ENCODE measurements at regions not wholly inside any gene's neighbourhood (a gene's known extent, or its start where the extent isn't known, plus 50 kb on each side); places are given as distances from the start of the nearest gene placed in this dataset.

DNA sequence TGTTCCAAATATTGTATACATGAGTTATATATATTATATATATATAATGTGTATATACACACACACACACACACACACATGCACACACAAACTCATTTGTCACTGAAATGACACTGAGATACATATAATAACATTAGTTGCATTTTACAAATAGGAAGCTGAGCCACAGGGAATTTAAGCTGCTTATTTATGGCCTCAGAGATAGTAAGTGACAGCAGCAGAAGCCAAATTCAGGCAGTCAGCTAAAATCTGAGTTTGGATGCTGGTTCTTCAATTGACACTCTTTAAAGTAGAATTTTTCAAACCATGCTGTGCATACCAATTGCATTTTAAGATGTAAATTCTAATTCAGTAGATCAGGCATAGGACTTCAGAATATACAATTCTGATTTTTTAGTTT is 163.3 kb upstream of the CTSO start:
- H3K18ac ChIP-seq (ENCODE audit: low read depth, low read length) = no peak overlapping the region

More for the DNA sequence above, 163.3 kb upstream of the CTSO start:
- no peak overlapping the region for H3K4me2 ChIP-seq (ENCODE audit: low read depth, low read length)
- H3K4ac ChIP-seq (ENCODE audit: low read depth, low read length) = no peak overlapping the region
- H4K8ac ChIP-seq (ENCODE audit: low read depth in 2 of 2, low read length in 2 of 2) = no peak overlapping the region
- ChIA-PET POLR2A (ENCODE audit: unreplicated experiment) (no interaction called here), CTCF (interaction anchor here (0.6 kb wide), 1 partner anchor 191 kb away, joined by 3 read pairs; no protein-coding TSS in a partner anchor)
- H3K14ac ChIP-seq (replicated peaks; ENCODE audit: low read depth, low read length) = no peak overlapping the region
- dilution Hi-C loops (cut with HindIII; ENCODE audit: low sequenced_read_pairs, unreplicated experiment) = no loop called here
- H4K91ac ChIP-seq (ENCODE audit: insufficient read depth, low read depth, low read length) = no peak overlapping the region
- no peak overlapping the region for H2BK120ac ChIP-seq (ENCODE audit: low read depth, low read length)
- H3K4me1 ChIP-seq (ENCODE audit: control insufficient read depth, insufficient read depth, low read length) = peaks cover 5% of the 10 kb centered on the region; the same call in 1 of the 2 replicates
- H2BK5ac ChIP-seq (ENCODE audit: low read depth, low read length, poor library complexity, severe bottlenecking) = no peak overlapping the region
- DNase-seq = no peak
- no TSS peak for BruUV-seq (replicated peaks)
- H2AFZ ChIP-seq (replicated peaks; ENCODE audit: low read length, poor library complexity) = no peak overlapping the region
- in situ Hi-C loops (cut with MboI; ENCODE audit: low sequenced_read_pairs) = no loop called here
- intact Hi-C loops (cut with micrococcal nuclease) = loop anchor here (10.0 kb wide), 1 partner anchor 712 kb away; no protein-coding TSS in a partner anchor
- H3K36me3 ChIP-seq (ENCODE audit: control insufficient read depth, insufficient read depth, low read length) = no peaks in the 10 kb centered on the region
- H3K79me1 ChIP-seq (ENCODE audit: low read depth in 1 of 2, low read length in 2 of 2) = no peaks in the 10 kb centered on the region
- H3K27me3 ChIP-seq (ENCODE audit: control insufficient read depth, insufficient read depth, low read length) = no peaks in the 10 kb centered on the region
- H3K56ac ChIP-seq (ENCODE audit: extremely low read depth, insufficient read depth, low read length) = no peak overlapping the region
- H3K23ac ChIP-seq (ENCODE audit: low read depth, low read length) = no peak overlapping the region
- no peaks in the 10 kb centered on the region for H3K9me3 ChIP-seq (ENCODE audit: control insufficient read depth, insufficient read depth, low read length)
- H2AK9ac ChIP-seq (replicated peaks; ENCODE audit: low read depth, low read length, poor library complexity) = no peak overlapping the region
- H2AK5ac ChIP-seq (ENCODE audit: low read depth, low read length) = no peak overlapping the region
- no peak overlapping the region for H3K27ac ChIP-seq (ENCODE audit: insufficient read depth, low read length)
- no peaks in the 10 kb centered on the region for H4K20me1 ChIP-seq (ENCODE audit: insufficient read depth, low read length)
- H3K9ac ChIP-seq (ENCODE audit: low read depth, low read length) = no peak overlapping the region
- H4K5ac ChIP-seq (ENCODE audit: low read depth, low read length) = no peak overlapping the region
- no peak for TF ChIP-seq RCOR1 (IDR thresholded peaks at IDR 0.05; ENCODE audit: insufficient replicate concordance, low read length)
- TF ChIP-seq MXI1 (IDR thresholded peaks at IDR 0.05; ENCODE audit: borderline replicate concordance, low read depth, low read length) = no peak
- H2BK20ac ChIP-seq (ENCODE audit: low read depth, low read length) = no peak overlapping the region
- ATAC-seq (ENCODE audit: low read depth) = no peak
- H3K4me3 ChIP-seq (ENCODE audit: insufficient read depth, low read depth, low read length) = no peak overlapping the region
- H2BK15ac ChIP-seq (ENCODE audit: low read depth, low read length) = no peak overlapping the region
- no peaks in the 10 kb centered on the region for H3K9me1 ChIP-seq (ENCODE audit: insufficient read depth, low read length)
